Skeletal muscle tissue (tissue), 3 donors: ENCODE measurements at regions not wholly inside any gene's neighbourhood (a gene's known extent, or its start where the extent isn't known, plus 50 kb on each side); places are given as distances from the start of the nearest gene placed in this dataset.
"Not testable (repeated sequence)": the region's sequence is repeated elsewhere in the genome, so short reads cannot be mapped to it uniquely, and the experiment has no call there.

Experiments
- H3K27ac ChIP-seq: one replicate; pipeline ENCODE4 v1.7.0; 2013; ENCODE audit warnings: mild to moderate bottlenecking, low read depth, low read length, inconsistent platforms
- H3K27me3 ChIP-seq, 3 donors: one replicate each; pipeline ENCODE4 v1.7.0; 2013; ENCODE audit warnings: low read length in 3 of 3; ENCODE audit not compliant: control insufficient read depth in 3 of 3, insufficient read depth in 3 of 3
- H3K36me3 ChIP-seq, 3 donors: one replicate each; pipeline ENCODE4 v1.7.0; 2013; ENCODE audit warnings: low read length in 3 of 3; ENCODE audit not compliant: control insufficient read depth in 3 of 3, insufficient read depth in 3 of 3
- H3K4me1 ChIP-seq, 3 donors: one replicate each; pipeline ENCODE4 v1.7.0; 2013; ENCODE audit warnings: low read length in 3 of 3, mild to moderate bottlenecking in 3 of 3; ENCODE audit not compliant: control insufficient read depth in 3 of 3, insufficient read depth in 3 of 3
- H3K4me3 ChIP-seq, 3 donors: one replicate each; pipeline ENCODE4 v1.7.0; 2013; ENCODE audit warnings: low read length in 3 of 3
- H3K9ac ChIP-seq, 3 donors: one replicate each; pipeline ENCODE4 v1.7.0; 2013; ENCODE audit warnings: low read length in 3 of 3, mild to moderate bottlenecking in 3 of 3, moderate library complexity in 2 of 3, low read depth in 1 of 3
- H3K9me3 ChIP-seq, 3 donors: one replicate each; pipeline ENCODE4 v1.7.0; 2013; ENCODE audit warnings: low read length in 3 of 3; ENCODE audit not compliant: control insufficient read depth in 3 of 3
- donor health status: Osteomylitis.

GRCh38 chrX:153266140-153266539 lies 55.4 kb downstream of the PNMA6F start:
- not testable (repeated sequence) for H3K4me1 ChIP-seq, H3K9me3 ChIP-seq, H3K4me3 ChIP-seq, H3K9ac ChIP-seq, H3K27ac ChIP-seq, H3K27me3 ChIP-seq, H3K36me3 ChIP-seq

- H3K9ac ChIP-seq, H3K4me3 ChIP-seq: not testable (repeated sequence)
These were observed 61.1 kb downstream of the PNMA6F start for GRCh38 chrX:153260468-153260867.

GRCh38 chrX:153253239-153253638 lies 68.3 kb downstream of the PNMA6F start:
- not testable (repeated sequence) for H3K4me1 ChIP-seq, H3K9ac ChIP-seq, H3K36me3 ChIP-seq, H3K4me3 ChIP-seq, H3K9me3 ChIP-seq, H3K27ac ChIP-seq, H3K27me3 ChIP-seq

More at GRCh38 chrX:153260468-153260867, 61.1 kb downstream of the PNMA6F start:
- H3K27ac ChIP-seq, H3K4me1 ChIP-seq, H3K27me3 ChIP-seq, H3K9me3 ChIP-seq, H3K36me3 ChIP-seq: not testable (repeated sequence)

- H3K4me3 ChIP-seq, H3K9me3 ChIP-seq, H3K36me3 ChIP-seq, H3K9ac ChIP-seq, H3K4me1 ChIP-seq, H3K27me3 ChIP-seq, H3K27ac ChIP-seq: not testable (repeated sequence)
These were observed 69.0 kb downstream of the PNMA6F start for GRCh38 chrX:153252378-153253129.

- H3K9me3 ChIP-seq, H3K27ac ChIP-seq, H3K9ac ChIP-seq, H3K27me3 ChIP-seq, H3K4me3 ChIP-seq, H3K36me3 ChIP-seq, H3K4me1 ChIP-seq: not testable (repeated sequence)
These were observed 69.6 kb downstream of the PNMA6F start for GRCh38 chrX:153251952-153252351.

GRCh38 chrX:153250762-153251161 lies 70.8 kb downstream of the PNMA6F start:
- not testable (repeated sequence) for H3K9ac ChIP-seq, H3K27ac ChIP-seq, H3K9me3 ChIP-seq, H3K4me1 ChIP-seq, H3K36me3 ChIP-seq, H3K27me3 ChIP-seq, H3K4me3 ChIP-seq

GRCh38 chrX:153245288-153245731 lies 66.2 kb downstream of the MAGEA1 start:
- Histone ChIP-seq H3K4me3 (peak overlapping the region in 1 of 3 donors; percentile 38), H3K4me1 (no peaks in the 10 kb centered on the region), H3K27ac (no peak overlapping the region), H3K9ac (no peak overlapping the region), H3K36me3 (no peaks in the 10 kb centered on the region), H3K9me3 (no peaks in the 10 kb centered on the region), H3K27me3 (peaks cover 0 to 5% (median 0%) of the 10 kb centered on the region in 3 donors)

GRCh38 chrX:153244767-153245166 lies 65.7 kb downstream of the MAGEA1 start:
- Histone ChIP-seq H3K9me3 (no peaks in the 10 kb centered on the region), H3K36me3 (no peaks in the 10 kb centered on the region), H3K4me1 (no peaks in the 10 kb centered on the region), H3K27ac (no peak overlapping the region), H3K27me3 (peaks cover 0 to 9% (median 0%) of the 10 kb centered on the region in 3 donors), H3K4me3 (peak overlapping the region in 1 of 3 donors; percentile 38), H3K9ac (no peak overlapping the region)

GRCh38 chrX:153238361-153238760 lies 59.3 kb downstream of the MAGEA1 start:
- H3K27ac ChIP-seq, result no peak overlapping the region

More at GRCh38 chrX:153238361-153238760, 59.3 kb downstream of the MAGEA1 start:
- Histone ChIP-seq H3K9me3 (no peaks in the 10 kb centered on the region), H3K36me3 (no peaks in the 10 kb centered on the region), H3K4me3 (no peak overlapping the region), H3K4me1 (no peaks in the 10 kb centered on the region), H3K27me3 (peaks cover 0 to 13% (median 0%) of the 10 kb centered on the region in 3 donors), H3K9ac (no peak overlapping the region)
